ENCODE measurements at regions not wholly inside any gene's neighbourhood (a gene's known extent, or its start where the extent isn't known, plus 50 kb on each side); places are given as distances from the start of the nearest gene placed in this dataset.
A peak's percentile ranks its signal among the peaks of the same experiment; 100 is the strongest.
"Not testable (repeated sequence)": the region's sequence is repeated elsewhere in the genome, so short reads cannot be mapped to it uniquely, and the experiment has no call there.

DNA sequence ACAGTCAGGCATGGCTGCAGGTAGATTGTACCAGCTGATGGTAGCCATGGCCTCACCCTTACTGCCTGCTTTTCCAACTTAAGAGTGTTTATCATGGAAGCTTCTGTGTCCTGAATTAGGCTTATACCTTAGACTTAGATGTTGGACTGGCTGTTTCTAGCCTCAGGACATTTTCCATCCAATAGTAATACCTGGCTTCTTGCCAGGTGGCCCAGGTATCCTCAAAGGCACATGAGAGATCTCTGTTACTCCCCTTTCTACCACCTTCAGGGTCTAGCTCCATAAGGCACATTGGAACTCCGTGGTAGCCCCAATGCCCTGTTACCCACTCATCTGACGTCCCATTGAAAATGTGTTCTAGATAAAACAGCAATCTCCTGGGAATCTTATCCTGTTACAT, 407.5 kb downstream of the SPRY2 start:
- no peak for DNase-seq (ENCODE audit: low read depth in 4 of 4, low spot score in 3 of 4)

DNA sequence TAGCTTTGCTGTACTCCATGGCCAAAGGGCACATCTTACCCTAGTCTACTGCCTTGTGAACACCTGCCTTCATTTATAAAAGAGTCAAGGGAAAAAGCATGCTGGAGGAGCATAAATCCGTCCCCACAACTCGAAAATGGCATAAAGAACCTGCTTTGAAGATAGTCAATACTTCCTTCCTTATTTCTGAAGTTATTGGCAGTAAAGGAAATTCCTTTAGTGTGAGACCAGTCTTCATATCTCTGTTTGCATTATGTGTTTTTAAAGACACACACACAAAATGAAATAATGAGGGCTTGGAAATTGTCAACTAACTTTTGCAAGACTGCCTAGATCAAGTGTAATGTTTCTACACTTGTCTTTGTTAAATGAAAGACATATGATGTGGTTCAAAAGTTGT, 408.4 kb downstream of the SPRY2 start:
- DNase-seq (ENCODE audit: low read depth in 4 of 4, low spot score in 3 of 4), result no peak

DNA sequence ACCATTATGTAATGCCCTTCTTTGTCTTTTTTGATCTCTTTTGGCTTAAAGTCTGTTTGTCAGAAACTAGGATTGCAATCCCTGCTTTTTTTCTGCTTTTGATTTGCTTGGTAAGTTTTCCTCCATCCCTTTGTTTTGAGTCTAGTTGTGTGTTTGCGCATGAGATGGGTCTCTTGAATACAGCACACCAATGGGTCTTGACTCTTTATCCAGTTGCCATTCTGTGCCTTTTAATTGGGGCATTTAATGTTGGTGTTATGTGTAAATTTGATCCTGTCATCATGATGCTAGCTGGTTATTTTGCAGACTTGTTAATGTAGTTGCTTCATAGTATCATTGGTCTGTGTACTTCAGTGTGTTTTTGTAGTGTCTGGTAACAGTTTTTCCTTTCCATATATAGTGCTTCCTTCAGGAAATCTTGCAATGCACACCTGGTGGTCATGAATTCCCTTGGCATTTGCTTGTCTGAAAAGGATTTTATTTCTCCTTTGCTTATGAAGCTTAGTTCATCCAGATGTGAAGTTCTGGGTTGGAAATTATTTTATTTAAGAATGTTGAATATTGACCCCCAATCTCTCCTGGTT, 416.9 kb downstream of the SPRY2 start:
- not testable (repeated sequence) for DNase-seq (ENCODE audit: low read depth in 4 of 4, low spot score in 3 of 4)

DNA sequence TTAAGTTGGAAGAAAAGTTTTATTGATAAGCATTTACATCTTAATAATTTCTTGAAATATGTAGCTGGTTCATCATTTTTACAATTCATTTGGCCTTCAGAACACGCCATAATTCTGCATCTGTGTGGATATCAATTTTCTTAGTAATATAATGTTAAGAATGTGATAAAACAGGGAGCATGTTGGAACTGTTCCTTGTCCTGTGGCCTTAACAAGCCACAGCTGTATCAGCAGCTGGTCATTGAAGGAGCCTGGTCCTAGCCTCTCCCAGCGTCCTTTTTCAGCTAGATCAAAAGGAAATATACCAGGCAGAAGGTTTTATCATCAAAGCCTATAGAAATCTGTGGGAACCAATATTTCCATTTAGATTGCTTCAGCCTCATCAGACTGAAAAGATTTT, 421.8 kb downstream of the SPRY2 start:
- no peak for DNase-seq (ENCODE audit: low read depth in 4 of 4, low spot score in 3 of 4)

DNA sequence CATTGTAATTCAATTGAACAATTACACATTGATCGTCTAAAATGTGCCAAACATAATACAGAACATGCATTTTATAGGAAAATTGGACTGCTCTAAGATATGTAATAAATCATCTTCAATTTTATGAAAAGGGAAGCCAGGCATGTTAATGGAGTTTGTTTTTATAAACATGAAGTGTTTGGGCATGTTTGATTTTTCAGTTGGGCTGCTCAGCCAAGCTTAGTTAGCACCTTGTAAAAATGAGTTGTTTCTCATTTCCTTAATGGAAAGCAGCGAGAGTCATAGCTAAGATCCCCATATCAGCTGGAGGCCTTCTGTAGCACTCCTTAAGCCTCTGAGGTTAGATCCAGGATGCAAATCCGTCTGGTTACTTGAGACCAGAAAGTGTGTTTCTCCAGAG, 422.3 kb downstream of the SPRY2 start:
- DNase-seq (ENCODE audit: low read depth in 4 of 4, low spot score in 3 of 4), result no peak

DNA sequence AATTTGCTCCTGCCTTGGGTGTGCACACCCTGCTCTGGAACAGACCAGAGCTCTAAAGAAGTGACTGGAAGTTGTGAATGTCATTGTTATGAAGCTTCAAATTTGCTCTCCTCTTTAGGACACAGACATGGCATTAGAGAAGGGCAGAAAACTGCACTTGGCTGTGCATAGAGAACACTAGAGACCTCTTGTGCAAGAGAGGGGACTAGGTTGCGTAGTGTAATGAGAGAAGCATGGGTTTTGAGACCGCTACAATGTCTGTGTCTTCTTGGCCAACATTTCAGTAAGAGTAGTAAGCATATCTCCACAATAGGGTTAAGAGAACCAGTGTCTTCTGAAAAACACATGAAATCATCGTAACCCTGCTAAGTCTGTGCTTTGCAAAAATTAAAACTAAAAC, 423.3 kb downstream of the SPRY2 start:
- DNase-seq (ENCODE audit: low read depth in 4 of 4, low spot score in 3 of 4), result no peak

DNA sequence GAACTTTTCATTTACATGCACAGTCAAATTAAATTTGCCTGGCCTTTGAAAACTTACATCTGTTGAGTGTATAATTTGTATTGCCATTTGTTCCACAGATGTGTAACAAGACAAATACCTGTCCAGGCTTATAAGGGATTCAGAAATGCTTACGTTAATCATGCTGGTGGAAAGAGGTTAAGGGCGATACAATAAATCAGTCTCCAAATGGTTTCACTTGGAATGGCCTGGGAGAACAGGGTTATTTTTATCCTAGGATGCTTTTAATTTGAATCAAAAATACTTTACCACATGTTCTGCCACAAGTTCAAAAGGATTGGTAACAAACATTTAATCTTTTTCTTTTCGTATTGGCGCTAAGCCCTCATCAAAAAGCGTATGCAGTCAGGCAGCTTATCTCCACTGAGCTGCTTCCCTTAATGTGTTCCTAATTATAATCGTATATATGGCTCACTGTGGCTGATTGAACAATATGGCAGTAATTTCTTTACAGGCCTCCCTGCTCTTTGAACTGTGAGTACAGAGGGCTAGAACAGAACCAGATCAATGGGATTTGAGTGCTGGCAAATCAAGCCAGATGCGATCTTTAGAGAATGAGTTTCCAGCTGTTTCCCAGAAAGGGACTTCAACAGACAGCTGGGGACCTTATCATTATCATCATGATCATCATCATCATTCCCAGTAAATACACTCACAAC, 425.7 kb downstream of the SPRY2 start:
- DNase-seq (ENCODE audit: low read depth in 4 of 4, low spot score in 3 of 4), result no peak

DNA sequence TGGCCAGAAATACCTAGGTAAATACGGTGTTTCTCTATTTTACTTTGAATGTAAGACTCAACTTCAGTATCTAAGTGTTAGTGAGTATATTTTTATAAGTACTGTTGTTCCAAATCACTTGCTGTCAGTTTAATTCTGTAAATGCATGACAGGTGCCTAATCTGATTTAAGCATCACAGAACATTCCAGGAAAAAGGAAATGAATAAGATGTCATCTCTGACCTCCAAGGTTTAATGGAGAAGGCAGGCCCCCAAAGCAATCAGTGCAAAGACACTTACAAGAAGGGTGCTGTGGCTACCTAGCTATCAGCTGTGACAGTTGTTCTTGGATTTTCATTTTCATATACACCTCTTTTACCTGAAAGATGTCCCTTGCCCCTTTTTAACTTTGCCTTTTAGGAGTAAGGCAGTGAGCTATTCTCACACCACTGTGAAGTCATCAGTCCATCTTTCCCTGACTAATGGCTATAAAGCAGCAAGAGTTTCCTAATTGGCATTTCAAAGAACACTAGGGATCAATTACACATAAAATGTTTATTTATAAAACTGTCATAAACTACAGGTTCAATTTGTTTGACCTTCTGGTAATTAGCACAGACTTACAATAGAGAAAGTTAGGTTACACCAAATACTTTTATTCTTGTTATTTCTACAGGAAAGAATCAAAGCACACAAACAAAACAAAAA, 427.6 kb downstream of the SPRY2 start:
- no peak for DNase-seq (ENCODE audit: low read depth in 4 of 4, low spot score in 3 of 4)

DNA sequence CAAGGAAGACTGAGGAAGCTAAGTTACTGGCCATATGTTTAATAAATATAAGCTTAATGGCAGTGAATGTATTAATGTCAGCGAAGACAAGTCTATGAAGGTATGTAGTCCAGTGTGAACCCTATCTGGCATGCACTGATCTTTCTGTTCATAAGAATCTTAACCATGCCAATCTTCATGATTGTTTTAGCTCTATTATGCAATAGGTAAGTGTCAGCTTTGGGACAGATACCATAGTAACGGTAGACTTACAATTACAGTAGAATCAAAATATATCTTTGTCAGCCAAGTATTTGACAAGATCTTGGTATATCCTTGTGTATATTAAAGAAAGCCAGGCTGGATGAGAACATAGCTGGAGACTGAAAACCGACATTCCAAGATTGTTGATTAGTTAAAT, 428.5 kb downstream of the SPRY2 start:
- no peak for DNase-seq (ENCODE audit: low read depth in 4 of 4, low spot score in 3 of 4)

DNA sequence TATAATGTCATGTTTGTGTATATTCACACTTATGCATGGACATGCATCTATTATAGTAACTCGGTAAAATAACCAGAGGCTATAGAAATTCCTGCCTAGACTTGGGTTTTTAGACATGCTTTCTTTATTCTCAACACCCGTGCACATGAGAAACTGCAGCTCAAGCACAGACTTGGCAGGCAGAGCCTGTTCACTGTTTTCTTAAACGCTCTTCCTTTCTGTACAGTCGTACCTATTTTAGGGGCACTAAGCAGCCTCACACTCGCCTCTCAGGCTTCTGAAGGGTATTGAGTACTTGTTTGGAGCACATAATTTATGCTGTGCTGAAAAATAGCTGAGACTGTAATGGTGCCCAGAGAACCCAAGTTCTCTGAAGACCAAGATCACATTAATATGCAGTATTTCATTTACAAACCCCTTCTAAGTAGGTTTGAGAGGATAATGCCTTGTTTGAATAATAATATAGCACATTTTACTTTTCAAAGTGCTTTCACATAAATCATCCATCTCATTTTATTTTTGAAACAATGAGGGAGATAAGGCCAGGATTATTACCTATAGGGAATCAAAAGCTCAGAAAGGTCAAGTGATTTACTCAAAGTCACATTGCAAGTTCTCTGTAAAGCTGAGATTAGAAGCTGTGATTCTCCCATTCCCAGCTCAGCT, 429.9 kb downstream of the SPRY2 start:
- DNase-seq (ENCODE audit: low read depth in 4 of 4, low spot score in 3 of 4), result no peak

DNA sequence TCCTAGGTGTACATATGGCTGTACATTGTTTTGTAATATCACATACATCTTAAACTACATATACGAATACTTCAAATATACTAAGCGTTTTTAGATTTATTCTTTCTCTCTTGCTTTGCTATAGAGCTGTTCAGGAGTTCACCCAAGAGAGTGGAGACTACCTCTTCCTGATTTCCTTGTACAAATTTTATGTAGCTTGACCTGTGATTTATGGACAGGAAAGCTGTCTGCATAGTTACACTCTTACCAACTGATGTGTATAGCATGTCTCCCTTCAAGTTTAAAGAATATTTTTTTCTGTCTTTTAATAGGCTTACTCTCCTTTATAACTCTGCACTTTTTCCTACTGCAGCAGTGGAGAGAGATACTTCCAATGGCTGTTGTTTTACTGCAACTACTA, 428.7 kb downstream of the NDFIP2 start:
- DNase-seq (ENCODE audit: low read depth in 4 of 4, low spot score in 3 of 4), result peak; percentile 37 to 73 (median 50)

DNA sequence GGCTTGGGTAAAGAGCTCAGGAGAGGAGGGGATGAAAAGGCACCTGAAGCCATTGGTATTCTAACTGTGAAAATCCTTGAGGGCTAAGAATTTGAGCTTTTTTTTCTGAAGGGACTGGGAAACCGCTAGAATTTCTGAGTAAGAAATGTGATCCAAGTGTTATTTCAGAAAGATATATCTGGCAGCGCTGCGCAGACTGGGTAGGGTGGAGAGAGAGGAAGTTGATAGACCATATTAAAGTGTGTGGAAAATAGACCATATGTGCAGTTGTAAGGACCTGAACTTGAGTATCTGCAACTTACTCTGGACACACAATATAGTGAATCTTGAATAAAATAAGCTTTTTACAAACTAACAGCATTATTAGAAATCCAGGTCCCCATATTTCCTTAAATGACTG, 427.4 kb downstream of the NDFIP2 start:
- DNase-seq (ENCODE audit: low read depth in 4 of 4, low spot score in 3 of 4), result no peak

DNA sequence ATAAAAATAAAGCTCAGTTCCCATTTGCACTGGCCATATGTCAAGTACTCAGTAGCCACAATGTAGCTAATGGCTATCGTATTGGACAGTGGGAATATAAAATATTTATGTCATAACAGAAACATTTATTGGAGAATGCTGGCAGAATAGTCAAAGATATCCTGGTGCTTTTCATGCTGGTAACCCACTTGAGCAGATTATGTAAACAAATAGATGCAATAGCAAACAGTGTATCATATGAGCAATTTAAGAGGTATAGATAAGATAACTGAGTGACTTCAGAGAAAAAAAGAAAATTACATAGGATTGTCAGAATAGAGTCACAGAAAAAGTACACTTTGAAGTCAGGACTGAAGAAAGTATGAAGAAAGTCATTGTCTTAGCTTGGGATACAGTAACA, 426.6 kb downstream of the NDFIP2 start:
- DNase-seq (ENCODE audit: low read depth in 4 of 4, low spot score in 3 of 4), result no peak

DNA sequence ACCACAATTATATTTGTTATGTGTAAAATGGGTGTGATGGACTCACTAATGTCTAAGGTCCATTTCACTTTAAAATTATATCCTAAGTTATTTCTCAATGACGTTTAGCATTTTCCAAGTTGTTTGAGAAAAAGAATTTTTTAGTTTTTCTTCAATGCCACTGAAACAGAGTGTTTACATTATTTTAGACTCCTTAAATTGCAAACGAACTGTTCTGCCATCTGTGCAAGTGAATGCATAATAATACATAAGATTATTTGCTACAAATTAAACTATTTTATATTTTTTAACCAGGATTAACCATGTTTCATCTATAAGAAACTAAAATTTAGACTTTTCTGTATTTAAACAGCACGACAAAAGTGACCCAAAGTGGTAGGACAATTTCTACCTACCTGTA, 425.4 kb downstream of the NDFIP2 start:
- DNase-seq (ENCODE audit: low read depth in 4 of 4, low spot score in 3 of 4), result no peak

DNA sequence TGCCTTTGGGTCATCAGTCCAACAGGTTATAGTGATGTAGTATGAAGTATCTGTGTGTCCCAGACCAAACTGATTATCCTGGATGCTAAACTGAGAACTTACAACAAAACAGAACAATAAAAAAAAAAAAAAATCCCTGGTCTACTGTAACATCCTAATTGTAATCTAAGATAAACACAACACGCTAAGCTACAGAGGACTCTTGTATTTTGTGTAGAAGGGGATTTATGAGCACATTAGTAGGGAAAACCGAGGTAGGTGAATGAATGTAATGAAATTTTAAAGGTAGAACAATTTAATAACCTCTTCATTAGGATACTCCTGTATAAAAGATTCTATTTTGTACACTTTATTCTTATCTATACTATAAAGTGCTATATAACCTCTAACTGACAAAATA, 424.1 kb downstream of the NDFIP2 start:
- DNase-seq (ENCODE audit: low read depth in 4 of 4, low spot score in 3 of 4), result no peak

DNA sequence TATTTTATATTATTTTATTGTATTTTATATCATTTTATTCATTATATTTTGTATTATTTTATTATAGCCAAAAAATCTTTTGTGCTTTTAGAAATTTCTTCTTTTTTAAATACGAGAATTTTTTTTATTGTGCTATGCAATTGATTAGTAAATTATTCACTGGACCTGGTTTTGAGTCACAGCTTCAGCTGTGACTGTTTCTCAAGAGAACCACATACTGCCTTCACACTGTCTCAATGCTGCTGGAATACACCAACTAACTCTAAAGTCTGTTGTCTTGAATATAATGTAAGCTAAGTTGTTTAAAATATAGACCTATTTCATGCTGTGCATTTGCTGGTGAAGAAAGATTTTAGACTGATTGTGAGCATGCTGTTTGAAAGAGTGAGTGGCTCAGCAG, 423.6 kb downstream of the NDFIP2 start:
- DNase-seq (ENCODE audit: low read depth in 4 of 4, low spot score in 3 of 4), result no peak

DNA sequence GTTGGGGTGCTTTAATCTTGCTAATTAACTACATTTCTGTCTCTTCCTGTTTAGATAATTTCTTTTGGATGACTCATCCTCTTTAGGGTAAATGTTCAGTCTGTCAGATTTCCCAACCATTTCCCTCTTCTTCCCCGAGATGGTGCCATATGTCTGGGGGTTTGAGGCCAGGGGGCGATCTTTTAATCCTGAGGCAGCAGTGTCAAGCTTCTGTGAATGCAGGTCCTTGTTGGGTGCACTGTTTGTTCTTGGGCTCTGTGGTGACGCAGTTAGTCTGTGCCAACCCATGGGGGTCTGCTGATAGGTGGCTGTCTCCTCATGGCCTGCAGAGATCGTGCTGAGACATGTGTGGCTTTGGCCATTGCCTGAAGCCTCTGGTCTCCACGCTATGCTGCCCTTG, 420.4 kb downstream of the NDFIP2 start:
- DNase-seq (ENCODE audit: low read depth in 4 of 4, low spot score in 3 of 4), result no peak

DNA sequence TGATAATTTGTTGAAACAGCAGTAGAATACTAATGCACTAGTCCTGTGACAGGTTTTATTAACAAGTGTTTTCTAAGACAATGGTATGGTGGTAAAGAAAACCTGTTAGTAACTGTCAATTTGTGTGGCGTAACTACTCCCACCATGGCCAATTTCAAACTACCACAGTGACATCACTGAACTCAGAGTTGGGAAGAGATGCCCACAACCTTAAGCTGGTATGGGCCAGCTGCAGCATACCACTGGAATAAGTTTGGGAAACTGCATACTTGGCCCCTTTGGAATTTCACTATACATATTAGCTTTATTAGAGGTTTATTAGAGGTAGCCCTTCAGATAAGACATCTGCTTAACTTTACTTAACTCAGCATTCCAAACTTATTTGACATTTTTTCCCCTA, 419.4 kb downstream of the NDFIP2 start:
- no peak for DNase-seq (ENCODE audit: low read depth in 4 of 4, low spot score in 3 of 4)

DNA sequence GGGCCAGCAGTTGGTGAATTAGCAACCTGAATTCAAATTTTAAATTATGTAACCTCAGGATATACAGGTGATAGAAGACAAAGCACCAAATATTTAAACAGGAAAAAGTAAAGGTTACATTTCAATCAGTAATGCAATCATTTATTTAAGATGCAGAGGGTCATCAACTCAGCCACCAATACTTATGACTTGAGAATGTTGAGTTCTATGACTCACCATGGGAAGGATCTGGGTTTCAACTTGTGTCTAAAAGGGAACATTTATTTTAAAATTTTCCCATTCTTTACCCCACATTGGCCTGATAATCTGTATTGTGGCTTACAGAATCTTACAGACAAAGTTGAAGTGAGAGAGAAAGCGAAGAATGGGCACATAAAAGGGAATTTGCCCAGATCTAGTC, 418.0 kb downstream of the NDFIP2 start:
- DNase-seq (ENCODE audit: low read depth in 4 of 4, low spot score in 3 of 4), result no peak

DNA sequence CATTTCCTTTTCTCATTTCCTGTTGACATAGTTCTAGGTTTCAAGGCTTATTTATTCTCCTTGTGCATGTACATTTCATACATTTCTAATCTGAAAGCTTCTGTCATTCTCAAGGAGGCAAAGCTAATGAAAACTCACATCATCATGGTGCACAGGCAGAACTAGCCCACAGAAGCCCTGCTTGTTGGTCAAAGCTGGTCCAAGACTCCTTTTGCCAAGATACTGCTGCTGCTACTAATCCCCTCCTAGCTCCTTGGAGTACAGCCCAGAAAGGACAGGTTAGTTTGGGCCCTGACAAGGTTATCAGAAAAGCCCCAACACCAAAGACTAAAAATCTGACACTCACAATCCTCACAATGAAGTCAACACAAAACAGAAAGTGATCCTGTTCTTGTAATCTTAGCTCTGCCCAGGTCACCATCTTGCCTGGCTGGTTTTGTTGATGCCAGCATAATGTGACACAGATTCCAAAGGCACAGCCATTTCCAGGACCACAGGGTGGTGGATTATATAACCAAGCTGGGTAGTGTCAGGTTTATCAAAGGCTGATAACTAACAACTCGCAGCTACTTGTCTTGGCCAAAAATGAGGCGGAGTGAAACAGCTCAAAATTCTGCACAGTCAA, 417.4 kb downstream of the NDFIP2 start:
- no peak for DNase-seq (ENCODE audit: low read depth in 4 of 4, low spot score in 3 of 4)

DNA sequence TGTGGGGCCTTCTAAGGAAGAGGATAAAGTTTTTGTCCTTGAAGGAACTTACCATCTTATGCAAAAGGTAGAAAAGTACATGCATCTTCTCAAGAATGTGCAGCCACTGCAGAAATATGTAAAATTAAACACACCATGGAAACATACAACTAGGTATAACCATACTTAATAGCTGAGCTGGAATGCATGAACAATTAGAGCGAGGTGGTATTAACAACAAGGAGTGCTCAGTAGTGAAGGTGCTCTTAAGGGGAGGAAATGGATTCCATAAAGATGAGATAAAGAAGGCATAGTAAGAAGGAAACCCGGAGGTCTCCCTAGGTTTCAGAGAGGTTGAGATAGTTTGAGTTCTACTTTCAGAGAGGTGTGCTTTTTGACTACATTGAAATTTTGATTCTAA, 415.9 kb downstream of the NDFIP2 start:
- no peak for DNase-seq (ENCODE audit: low read depth in 4 of 4, low spot score in 3 of 4)

All from right renal pelvis (tissue), 4 donors.